MM.1S (cell line): ENCODE measurements at regions not wholly inside any gene's neighbourhood (a gene's known extent, or its start where the extent isn't known, plus 50 kb on each side); places are given as distances from the start of the nearest gene placed in this dataset.
"Not testable (repeated sequence)": the region's sequence is repeated elsewhere in the genome, so short reads cannot be mapped to it uniquely, and the experiment has no call there.

Source experiments
- DNase-seq: peaks from one replicate; pipeline ENCODE4 v3.0.0-alpha.2; 2015
- H2AFZ ChIP-seq: fragments of 300-600 bp; sonication (generic); 2 replicates; pipeline ENCODE4 v1.6.0; 2016; ENCODE audit warnings: antibody characterized with exemption, low read length
- H3F3A ChIP-seq: fragments of 300-600 bp; sonication (generic); 2 replicates; pipeline ENCODE4 v1.6.1; 2016; ENCODE audit warnings: mild to moderate bottlenecking, antibody characterized with exemption, low read length, moderate library complexity, mixed read lengths; ENCODE audit not compliant: insufficient read depth
- H3K27ac ChIP-seq: fragments of 300-600 bp; sonication (generic); 2 replicates; pipeline ENCODE4 v1.5.1; 2016; ENCODE audit warnings: mild to moderate bottlenecking, low read length
- H3K27me3 ChIP-seq: fragments of 300-600 bp; sonication (generic); replicated peaks from 2 replicates; pipeline ENCODE4 v1.6.0; 2016; ENCODE audit warnings: low read length; ENCODE audit not compliant: insufficient read depth
- H3K36me3 ChIP-seq: fragments of 300-600 bp; sonication (generic); replicated peaks from 2 replicates; pipeline ENCODE4 v1.6.1; 2016; ENCODE audit warnings: mild to moderate bottlenecking, low read length, mixed read lengths; ENCODE audit not compliant: insufficient read depth
- H3K4me1 ChIP-seq: fragments of 300-600 bp; sonication (generic); 2 replicates; pipeline ENCODE4 v1.6.1; 2016; ENCODE audit warnings: low read length, mixed read lengths
- H3K4me2 ChIP-seq: fragments of 300-600 bp; sonication (generic); 2 replicates; pipeline ENCODE4 v1.6.0; 2016; ENCODE audit warnings: low read depth, low read length
- H3K4me3 ChIP-seq: fragments of 300-600 bp; sonication (generic); 2 replicates; pipeline ENCODE4 v1.5.1; 2016; ENCODE audit warnings: low read length, mixed read lengths
- H3K79me2 ChIP-seq: fragments of 300-600 bp; sonication (generic); 2 replicates; pipeline ENCODE4 v1.6.1; 2016; ENCODE audit warnings: mixed run types, low read length, mixed read lengths
- H3K9ac ChIP-seq: fragments of 300-600 bp; sonication (generic); 2 replicates; pipeline ENCODE4 v1.6.1; 2016; ENCODE audit warnings: low read length, mixed read lengths
- H3K9me2 ChIP-seq: fragments of 300-600 bp; sonication (generic); replicated peaks from 2 replicates; pipeline ENCODE4 v1.6.1; 2016; ENCODE audit warnings: mild to moderate bottlenecking, low read length, mixed read lengths; ENCODE audit not compliant: insufficient read depth
- H3K9me3 ChIP-seq: fragments of 300-600 bp; sonication (generic); replicated peaks from 2 replicates; pipeline ENCODE4 v1.6.1; 2016; ENCODE audit warnings: mild to moderate bottlenecking, low read length, mixed read lengths; ENCODE audit not compliant: insufficient read depth
- H4K20me1 ChIP-seq: fragments of 300-600 bp; sonication (generic); 2 replicates; pipeline ENCODE4 v1.6.1; 2016; ENCODE audit warnings: mild to moderate bottlenecking, low read length, moderate library complexity, mixed read lengths; ENCODE audit not compliant: insufficient read depth
- CTCF ChIP-seq: fragments of 300-600 bp; sonication (generic); IDR thresholded peaks from 2 replicates; pipeline ENCODE4 v1.5.1; 2016; ENCODE audit warnings: antibody characterized with exemption, low read length, mixed read lengths
- EZH2 ChIP-seq: fragments of 300-600 bp; sonication (generic); optimal IDR thresholded peaks from 2 replicates; pipeline ENCODE3; 2017; ENCODE audit warnings: low read depth, mild to moderate bottlenecking, antibody characterized with exemption, low read length, mixed read lengths
- EZH2phosphoT487 ChIP-seq: fragments of 300-600 bp; sonication (generic); IDR thresholded peaks from 2 replicates; pipeline ENCODE4 v1.6.1; 2018; ENCODE audit warnings: antibody characterized with exemption, low read length

- H3F3A ChIP-seq = no peaks in the 10 kb centered on the region
- H3K27ac ChIP-seq = no peak overlapping the region
- H3K4me1 ChIP-seq = no peaks in the 10 kb centered on the region
- H3K4me3 ChIP-seq = no peak overlapping the region
- H3K9ac ChIP-seq = no peak overlapping the region
- no peaks in the 10 kb centered on the region for H3K9me3 ChIP-seq
- no peak overlapping the region for H3K4me2 ChIP-seq
- no peaks in the 10 kb centered on the region for H4K20me1 ChIP-seq
- H3K27me3 ChIP-seq = no peaks in the 10 kb centered on the region
- no peak for TF ChIP-seq EZH2
- TF ChIP-seq EZH2phosphoT487 = no peak
- no peak for TF ChIP-seq CTCF
- H3K36me3 ChIP-seq = no peaks in the 10 kb centered on the region
- H3K79me2 ChIP-seq = no peaks in the 10 kb centered on the region
- DNase-seq = no peak
- no peaks in the 10 kb centered on the region for H3K9me2 ChIP-seq
- H2AFZ ChIP-seq = no peak overlapping the region
Measured at GRCh38 chr15:34637305-34637704, 53.9 kb upstream of the GOLGA8B start.

- H3K36me3 ChIP-seq, H3K27me3 ChIP-seq, H3F3A ChIP-seq, H3K79me2 ChIP-seq, H2AFZ ChIP-seq, H3K9me2 ChIP-seq, DNase-seq, H3K27ac ChIP-seq, H3K9me3 ChIP-seq, H4K20me1 ChIP-seq, H3K4me2 ChIP-seq, H3K4me3 ChIP-seq, H3K4me1 ChIP-seq, H3K9ac ChIP-seq: not testable (repeated sequence)
Measured at GRCh38 chr15:34633602-34634001, 50.2 kb upstream of the GOLGA8B start.
